ENCODE measurements at regions not wholly inside any gene's neighbourhood (a gene's known extent, or its start where the extent isn't known, plus 50 kb on each side); places are given as distances from the start of the nearest gene placed in this dataset.

DNA sequence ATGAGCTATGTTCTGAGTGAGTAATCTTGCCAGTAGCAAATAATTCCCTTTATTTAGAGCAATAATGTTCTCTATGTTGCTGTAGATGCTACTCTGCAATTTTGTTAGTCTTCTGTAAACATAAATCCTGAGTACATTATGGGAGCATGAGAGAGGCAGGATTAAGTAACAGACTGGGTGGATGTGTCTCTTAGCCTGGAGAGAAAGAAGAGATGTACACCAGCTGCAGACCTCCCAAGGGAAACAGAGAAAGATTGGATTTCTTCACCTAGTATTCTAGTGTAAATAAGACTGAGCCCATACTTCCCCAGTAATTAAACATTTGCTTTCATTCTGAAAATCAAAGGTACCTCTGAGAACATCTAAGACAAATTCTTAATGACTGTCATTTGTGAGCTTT is 564.0 kb downstream of the TRHDE start:
- no peak overlapping the region for H3K4me3 ChIP-seq (replicated peaks; ENCODE audit: low read depth, low read length)
- TF ChIP-seq, protein P1, sequence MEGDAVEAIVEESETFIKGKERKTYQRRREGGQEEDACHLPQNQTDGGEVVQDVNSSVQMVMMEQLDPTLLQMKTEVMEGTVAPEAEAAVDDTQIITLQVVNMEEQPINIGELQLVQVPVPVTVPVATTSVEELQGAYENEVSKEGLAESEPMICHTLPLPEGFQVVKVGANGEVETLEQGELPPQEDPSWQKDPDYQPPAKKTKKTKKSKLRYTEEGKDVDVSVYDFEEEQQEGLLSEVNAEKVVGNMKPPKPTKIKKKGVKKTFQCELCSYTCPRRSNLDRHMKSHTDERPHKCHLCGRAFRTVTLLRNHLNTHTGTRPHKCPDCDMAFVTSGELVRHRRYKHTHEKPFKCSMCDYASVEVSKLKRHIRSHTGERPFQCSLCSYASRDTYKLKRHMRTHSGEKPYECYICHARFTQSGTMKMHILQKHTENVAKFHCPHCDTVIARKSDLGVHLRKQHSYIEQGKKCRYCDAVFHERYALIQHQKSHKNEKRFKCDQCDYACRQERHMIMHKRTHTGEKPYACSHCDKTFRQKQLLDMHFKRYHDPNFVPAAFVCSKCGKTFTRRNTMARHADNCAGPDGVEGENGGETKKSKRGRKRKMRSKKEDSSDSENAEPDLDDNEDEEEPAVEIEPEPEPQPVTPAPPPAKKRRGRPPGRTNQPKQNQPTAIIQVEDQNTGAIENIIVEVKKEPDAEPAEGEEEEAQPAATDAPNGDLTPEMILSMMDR (IDR thresholded peaks at IDR 0.05; ENCODE audit: low read depth, low read length, missing control alignments), result no peak
- no peak for DNase-seq (ENCODE audit: extremely low read depth, low read depth)

GRCh38 chr12:72839696-72840095 is 567.5 kb downstream of the TRHDE start:
- TF ChIP-seq, protein P1 (IDR thresholded peaks at IDR 0.05; ENCODE audit: low read depth, low read length, missing control alignments), result no peak
- no peak for DNase-seq (ENCODE audit: extremely low read depth, low read depth)
- no peak overlapping the region for H3K4me3 ChIP-seq (replicated peaks; ENCODE audit: low read depth, low read length)

DNA sequence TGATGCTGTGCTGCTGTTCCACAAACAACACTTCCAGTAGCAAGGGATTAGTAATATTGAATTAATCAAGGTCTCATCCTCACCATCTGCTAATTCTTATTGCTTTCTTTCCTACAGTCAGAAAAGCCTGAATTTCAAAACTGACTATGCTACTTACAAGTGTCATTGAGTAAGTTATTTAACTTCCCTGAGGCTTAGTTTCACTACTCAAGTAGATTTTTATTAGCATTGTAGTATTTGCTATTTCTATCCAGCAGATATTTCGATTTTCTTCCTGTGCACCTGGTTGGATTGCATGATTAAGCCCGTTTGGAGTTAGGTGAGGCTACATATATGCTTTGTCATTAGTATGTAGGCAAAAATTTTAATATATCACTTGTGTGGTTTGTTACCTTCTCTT is 591.5 kb downstream of the TRHDE start:
- TF ChIP-seq, protein P1 (IDR thresholded peaks at IDR 0.05; ENCODE audit: low read depth, low read length, missing control alignments), result no peak

DNA sequence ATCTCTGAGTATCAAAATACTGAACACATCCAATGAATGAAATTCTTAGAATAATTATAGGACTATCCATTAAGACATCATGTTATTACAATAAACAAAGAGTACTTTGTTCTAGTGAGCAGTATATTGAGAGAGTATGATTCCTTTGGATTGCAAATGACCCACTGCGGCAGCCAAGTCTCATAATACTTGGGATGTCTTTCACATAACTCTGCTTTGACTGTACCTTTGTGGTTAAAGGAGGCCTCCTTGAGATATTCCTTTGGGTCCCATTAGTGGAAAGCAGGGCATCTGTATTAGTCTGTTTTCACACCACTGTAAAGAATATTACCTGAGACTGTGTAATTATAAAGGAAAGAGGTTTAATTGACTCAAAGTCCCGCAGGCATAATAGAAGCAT is 593.8 kb downstream of the TRHDE start:
- DNase-seq (ENCODE audit: extremely low read depth, low read depth), result no peak
- TF ChIP-seq, protein P1 (IDR thresholded peaks at IDR 0.05; ENCODE audit: low read depth, low read length, missing control alignments), result no peak
- H3K4me3 ChIP-seq (replicated peaks; ENCODE audit: low read depth, low read length), result no peak overlapping the region

More for the DNA sequence above, 591.5 kb downstream of the TRHDE start:
- DNase-seq (ENCODE audit: extremely low read depth, low read depth), result no peak
- no peak overlapping the region for H3K4me3 ChIP-seq (replicated peaks; ENCODE audit: low read depth, low read length)

GRCh38 chr12:72869024-72869423 is 596.9 kb downstream of the TRHDE start:
- no peak for DNase-seq (ENCODE audit: extremely low read depth, low read depth)

GRCh38 chr12:72872238-72872887 is 600.2 kb downstream of the TRHDE start:
- TF ChIP-seq, protein P1 (IDR thresholded peaks at IDR 0.05; ENCODE audit: low read depth, low read length, missing control alignments), result no peak
- H3K4me3 ChIP-seq (replicated peaks; ENCODE audit: low read depth, low read length), result no peak overlapping the region
- DNase-seq (ENCODE audit: extremely low read depth, low read depth), result no peak

More at GRCh38 chr12:72869024-72869423, 596.9 kb downstream of the TRHDE start:
- TF ChIP-seq, protein P1 (IDR thresholded peaks at IDR 0.05; ENCODE audit: low read depth, low read length, missing control alignments), result no peak
- H3K4me3 ChIP-seq (replicated peaks; ENCODE audit: low read depth, low read length), result no peak overlapping the region

DNA sequence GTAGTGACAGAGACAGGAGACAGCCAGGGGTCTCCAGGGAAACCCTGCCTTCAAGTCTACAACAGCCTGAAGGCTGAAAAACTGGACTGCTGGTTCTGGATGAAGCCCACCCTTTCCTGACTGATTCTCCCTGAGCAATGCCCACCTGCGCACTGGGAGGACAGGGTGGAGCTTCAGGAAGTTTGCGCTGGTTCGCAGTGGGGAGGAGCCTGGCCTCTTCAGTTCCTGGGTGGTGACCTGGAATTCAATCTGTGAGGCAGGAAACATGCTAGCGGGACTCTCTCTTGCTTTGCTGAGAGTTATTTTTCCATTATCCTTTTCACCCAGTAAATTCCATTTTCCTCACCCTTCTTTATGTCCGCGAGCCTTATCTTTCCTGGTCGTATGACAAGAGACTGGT is 600.8 kb downstream of the TRHDE start:
- H3K4me3 ChIP-seq (replicated peaks; ENCODE audit: low read depth, low read length), result no peak overlapping the region
- no peak for DNase-seq (ENCODE audit: extremely low read depth, low read depth)
- TF ChIP-seq, protein P1 (IDR thresholded peaks at IDR 0.05; ENCODE audit: low read depth, low read length, missing control alignments), result no peak

Data from HFF-Myc (cell line).